AG09319 (cell line): ENCODE measurements at regions not wholly inside any gene's neighbourhood (a gene's known extent, or its start where the extent isn't known, plus 50 kb on each side); places are given as distances from the start of the nearest gene placed in this dataset.

Experiments
- DNase-seq: peaks from one replicate; pipeline ENCODE4 v3.0.0-alpha.2; 2010; ENCODE audit warnings: low read depth; ENCODE audit errors: extremely low read depth
- TF ChIP-seq, protein P1 (sequence below): IDR thresholded peaks from 2 replicates; pipeline ENCODE4 v1.5.1; 2011; ENCODE audit warnings: low read depth, mild to moderate bottlenecking, inconsistent platforms, low read length, moderate library complexity

DNA sequence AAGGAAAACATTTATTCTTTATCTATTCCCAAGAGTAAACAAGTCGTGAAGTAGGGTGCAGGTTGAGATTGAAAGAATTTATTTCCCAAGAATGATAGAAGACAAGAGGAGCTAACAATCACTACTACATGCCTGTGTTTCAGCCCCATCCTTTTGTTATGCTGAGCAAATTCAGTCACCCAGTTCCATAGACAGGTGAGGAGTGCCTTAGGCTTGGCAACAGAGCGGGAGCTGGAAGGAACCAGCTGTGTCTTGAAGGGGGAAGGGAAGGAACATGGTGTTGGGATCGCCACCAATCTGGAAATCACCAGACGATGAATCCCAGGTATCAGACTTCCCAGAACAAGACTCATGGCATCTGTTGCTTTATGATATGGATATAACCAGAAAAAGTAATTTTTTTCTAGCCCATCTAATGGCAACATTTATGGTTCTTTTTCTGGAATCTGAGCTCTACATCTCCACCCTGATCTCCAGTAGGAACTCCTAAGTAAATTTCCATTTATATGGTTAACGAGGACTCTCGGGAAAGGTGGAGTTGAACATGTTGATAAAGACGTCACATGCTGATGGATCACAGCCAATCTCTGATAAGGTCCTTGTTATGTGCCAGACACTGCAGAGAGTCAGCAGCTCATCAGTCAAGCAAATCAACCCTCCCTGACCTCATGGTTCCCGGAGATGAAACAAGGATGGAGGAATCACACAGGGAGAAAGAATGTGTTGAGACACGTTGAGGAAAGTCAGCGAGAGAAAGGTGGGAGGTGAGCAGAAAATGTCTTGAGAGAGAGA, 344.9 kb downstream of the SMOC2 start:
- TF ChIP-seq, protein P1, sequence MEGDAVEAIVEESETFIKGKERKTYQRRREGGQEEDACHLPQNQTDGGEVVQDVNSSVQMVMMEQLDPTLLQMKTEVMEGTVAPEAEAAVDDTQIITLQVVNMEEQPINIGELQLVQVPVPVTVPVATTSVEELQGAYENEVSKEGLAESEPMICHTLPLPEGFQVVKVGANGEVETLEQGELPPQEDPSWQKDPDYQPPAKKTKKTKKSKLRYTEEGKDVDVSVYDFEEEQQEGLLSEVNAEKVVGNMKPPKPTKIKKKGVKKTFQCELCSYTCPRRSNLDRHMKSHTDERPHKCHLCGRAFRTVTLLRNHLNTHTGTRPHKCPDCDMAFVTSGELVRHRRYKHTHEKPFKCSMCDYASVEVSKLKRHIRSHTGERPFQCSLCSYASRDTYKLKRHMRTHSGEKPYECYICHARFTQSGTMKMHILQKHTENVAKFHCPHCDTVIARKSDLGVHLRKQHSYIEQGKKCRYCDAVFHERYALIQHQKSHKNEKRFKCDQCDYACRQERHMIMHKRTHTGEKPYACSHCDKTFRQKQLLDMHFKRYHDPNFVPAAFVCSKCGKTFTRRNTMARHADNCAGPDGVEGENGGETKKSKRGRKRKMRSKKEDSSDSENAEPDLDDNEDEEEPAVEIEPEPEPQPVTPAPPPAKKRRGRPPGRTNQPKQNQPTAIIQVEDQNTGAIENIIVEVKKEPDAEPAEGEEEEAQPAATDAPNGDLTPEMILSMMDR = no peak
- DNase-seq = no peak

DNA sequence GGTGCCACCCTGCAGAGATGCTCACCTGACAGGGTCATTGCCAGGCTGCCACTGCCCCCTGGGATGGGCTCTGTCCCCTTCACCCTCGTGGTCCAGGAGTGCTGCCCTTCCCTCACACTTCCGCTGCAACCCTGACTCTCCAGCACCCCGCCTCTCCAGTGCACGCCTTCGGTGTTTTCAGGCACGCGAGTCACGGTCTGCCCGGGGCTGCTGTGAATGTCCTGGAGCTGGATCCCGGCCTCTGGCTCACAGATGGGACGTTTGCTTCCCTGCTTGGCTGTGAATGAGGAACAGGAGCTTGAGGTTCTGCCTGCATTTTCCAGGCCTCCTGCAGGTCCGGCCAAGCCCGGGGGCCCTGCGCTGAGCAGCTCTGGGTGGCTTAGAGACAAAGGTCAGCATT, 343.4 kb downstream of the SMOC2 start:
- no peak for DNase-seq
- TF ChIP-seq, protein P1 = no peak

DNA sequence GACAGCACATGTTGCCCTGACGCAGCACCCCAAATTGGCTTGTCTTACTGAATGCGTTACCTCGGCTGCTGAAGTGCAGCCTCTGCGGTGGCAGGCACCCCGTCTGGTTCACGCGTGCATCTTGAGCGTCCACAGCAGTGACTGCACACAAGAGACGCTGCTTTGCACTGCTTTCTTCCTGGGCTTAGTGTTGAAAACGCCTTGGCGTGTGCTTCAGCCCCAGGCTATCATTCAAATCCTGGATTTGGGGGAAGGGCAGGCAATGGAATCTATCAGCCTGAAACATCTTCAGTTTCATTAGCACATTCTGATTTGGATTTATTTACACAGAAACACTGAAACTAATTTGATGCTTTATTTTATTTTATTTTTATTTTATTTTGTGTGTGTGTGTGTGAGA, 342.7 kb downstream of the SMOC2 start:
- DNase-seq = no peak
- TF ChIP-seq, protein P1 = no peak

DNA sequence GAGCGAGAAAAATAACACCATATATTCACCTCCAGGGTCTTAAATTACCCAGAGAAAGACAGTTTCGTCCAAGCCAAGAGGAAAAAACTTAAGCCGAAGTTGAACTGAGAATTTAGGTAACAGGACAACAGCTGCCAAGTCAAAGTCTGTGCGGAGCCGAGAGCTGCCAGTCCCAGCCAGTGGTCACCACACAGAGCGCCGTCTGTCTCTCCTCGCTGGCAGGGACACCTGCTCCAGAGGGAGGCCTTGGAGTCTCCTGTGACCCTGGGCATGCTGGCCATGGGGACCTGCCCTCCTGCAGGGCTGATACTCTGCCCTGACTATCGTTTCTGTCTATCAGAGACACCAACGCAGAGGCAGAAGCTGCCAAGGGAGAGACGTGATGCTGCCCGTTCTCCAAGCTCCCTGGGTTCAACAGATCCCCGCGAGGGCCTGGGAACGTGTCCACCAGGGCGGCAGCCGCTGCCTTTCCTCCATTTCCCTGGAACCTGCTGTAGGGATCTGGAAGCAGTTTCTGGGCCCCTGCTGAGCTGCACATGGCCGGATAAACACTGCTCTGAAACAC, 341.3 kb downstream of the SMOC2 start:
- no peak for DNase-seq
- TF ChIP-seq, protein P1 = no peak

DNA sequence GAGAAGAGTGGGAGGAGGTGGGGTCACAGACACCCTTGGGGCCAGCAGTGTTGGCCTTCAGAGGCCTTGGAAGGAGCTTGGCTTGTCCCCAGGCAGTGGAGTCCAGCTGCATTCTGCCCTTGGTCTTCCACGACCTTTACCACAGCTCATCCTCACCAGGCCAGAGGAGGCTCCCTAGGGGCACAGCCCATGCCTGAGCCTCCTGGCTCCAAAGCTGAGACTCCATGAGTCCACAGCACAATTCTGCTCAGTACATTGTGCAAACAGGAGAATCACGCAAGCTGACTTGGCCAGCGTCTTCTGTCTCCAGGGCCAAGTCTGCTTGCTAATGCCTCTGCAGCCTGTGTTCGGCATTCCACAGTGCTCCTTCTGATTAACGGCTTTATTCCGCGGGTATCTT, 337.2 kb downstream of the SMOC2 start:
- DNase-seq = no peak

DNA sequence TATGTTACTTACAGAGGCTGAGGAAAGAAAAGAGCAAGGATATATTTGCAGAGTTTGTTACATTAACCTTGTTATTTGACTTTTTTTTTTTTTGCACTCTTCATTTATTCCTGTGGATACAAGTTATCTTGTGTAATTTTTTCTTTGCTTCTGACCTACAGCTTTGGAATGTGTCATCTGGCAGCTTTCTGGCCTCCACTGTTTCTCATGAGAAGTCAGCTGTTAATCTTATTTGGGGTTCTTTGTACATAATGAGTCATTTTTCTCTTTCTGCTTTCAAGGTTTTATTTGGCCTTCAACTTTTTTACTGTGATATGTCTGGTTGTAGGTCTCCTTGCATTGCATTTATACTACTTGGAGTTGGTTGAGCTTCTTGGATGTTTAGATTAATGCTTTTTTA, 333.4 kb downstream of the SMOC2 start:
- DNase-seq = no peak
- TF ChIP-seq, protein P1 = no peak

More for the DNA sequence above, 337.2 kb downstream of the SMOC2 start:
- TF ChIP-seq, protein P1 = no peak

DNA sequence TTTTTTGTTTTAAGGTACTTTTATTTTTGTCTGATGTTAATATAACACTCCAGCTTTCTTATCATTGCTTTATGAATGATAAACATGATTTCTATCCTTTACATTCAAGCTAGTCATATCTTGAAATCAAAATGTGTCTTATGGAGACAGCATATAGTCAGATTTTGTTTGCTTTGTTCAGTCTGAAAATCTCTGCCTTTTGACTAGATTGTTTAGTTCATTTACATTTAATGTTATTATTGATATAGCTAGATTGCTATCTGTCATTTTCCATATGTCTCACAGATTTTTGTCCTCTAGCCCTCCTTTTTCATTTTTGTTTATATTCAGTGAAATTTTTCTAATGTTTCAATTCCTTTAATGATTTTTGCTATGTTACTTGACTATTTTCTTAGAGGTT, 332.8 kb downstream of the SMOC2 start:
- no peak for DNase-seq
- TF ChIP-seq, protein P1 = no peak
